ENCODE measurements at regions not wholly inside any gene's neighbourhood (a gene's known extent, or its start where the extent isn't known, plus 50 kb on each side); places are given as distances from the start of the nearest gene placed in this dataset.

DNA sequence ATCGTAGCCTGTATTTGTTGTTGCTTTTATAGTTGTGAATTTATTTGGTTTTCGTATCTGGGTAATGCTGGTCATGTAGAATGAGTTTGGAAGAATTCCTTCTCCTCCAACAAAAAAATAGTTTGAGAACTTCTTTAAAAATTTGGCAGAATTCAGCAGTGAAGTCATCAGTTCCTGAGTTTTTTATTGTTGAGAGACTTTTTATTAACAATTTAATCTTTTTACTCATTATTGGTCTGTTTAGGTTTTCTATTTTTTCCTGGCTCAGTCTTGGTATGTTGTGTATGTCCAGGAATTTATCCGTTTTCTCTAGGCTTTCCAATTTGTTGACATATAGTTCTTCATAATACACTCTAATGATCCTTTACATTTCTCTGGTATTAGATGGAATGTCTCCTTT is 1613.3 kb upstream of the PIK3C3 start:
- no peaks in the 10 kb centered on the region for H3K9me3 ChIP-seq (ENCODE audit: insufficient read depth in 2 of 2, low read depth in 1 of 2, low read length in 1 of 2)
- no peak overlapping the region for H3K4ac ChIP-seq (replicated peaks; ENCODE audit: insufficient read length, low read depth, low read length)
- no peak overlapping the region for H3K4me3 ChIP-seq (ENCODE audit: extremely low read depth in 1 of 4, insufficient read depth in 2 of 4, low read depth in 3 of 4, low read length in 4 of 4)
- DNase-seq (ENCODE audit: low read depth in 1 of 2, low spot score in 2 of 2): no peak
- no peak overlapping the region for H2BK20ac ChIP-seq (ENCODE audit: low read length)
- H2AFZ ChIP-seq (ENCODE audit: low read length): no peak overlapping the region
- no peak overlapping the region for H4K8ac ChIP-seq (ENCODE audit: extremely low read depth, insufficient read depth, low read length)
- no peak overlapping the region for H3K14ac ChIP-seq (ENCODE audit: insufficient read length)
- H2AK5ac ChIP-seq (ENCODE audit: low read depth, low read length): no peak overlapping the region
- H3K18ac ChIP-seq (ENCODE audit: extremely low read depth, low read length): no peak overlapping the region
- H2BK120ac ChIP-seq (replicated peaks; ENCODE audit: low read depth, low read length): no peak overlapping the region
- FAIRE-seq: no peak
- 93% methylated on average over 3 of the region's 3 CpGs; no CpG with 5 or more reads in 1 of the 2 experiments for WGBS, 2 experiments (ENCODE audit: extremely low coverage in 1 of 2, insufficient coverage in 1 of 2, insufficient read length in 1 of 2, insufficient replicate concordance in 2 of 2, low coverage in 1 of 2, low lambda C conversion rate in 2 of 2, missing lambda C conversion rate in 1 of 2)
- H3K23ac ChIP-seq (ENCODE audit: insufficient read length): no peak overlapping the region
- H2BK15ac ChIP-seq (ENCODE audit: low read length): no peak overlapping the region
- H3K27me3 ChIP-seq (replicated peaks in 1 of 4; ENCODE audit: control insufficient read depth in 3 of 4, extremely low read depth in 1 of 4, insufficient read depth in 3 of 4, low read length in 3 of 4): no peaks in the 10 kb centered on the region
- no peak for TF ChIP-seq SP2 (IDR thresholded peaks at IDR 0.05; ENCODE audit: low read length)
- no peak for TF ChIP-seq PHF8 (conservative IDR thresholded peaks at IDR 0.05; ENCODE audit: low read depth, low read length)
- TF ChIP-seq SRF (IDR thresholded peaks at IDR 0.05; ENCODE audit: low read depth, low read length): no peak
- TF ChIP-seq EGR1 (IDR thresholded peaks at IDR 0.05; ENCODE audit: borderline replicate concordance, low read depth, low read length): no peak
- no peak for TF ChIP-seq TBP (IDR thresholded peaks at IDR 0.05; ENCODE audit: low read depth, low read length)
- TF ChIP-seq SP4 (IDR thresholded peaks at IDR 0.05; ENCODE audit: low read length): no peak
- no peak for TF ChIP-seq HDAC2 (IDR thresholded peaks at IDR 0.05; ENCODE audit: borderline replicate concordance in 1 of 2, low read depth in 2 of 2, low read length in 2 of 2)
- TF ChIP-seq, protein P1, sequence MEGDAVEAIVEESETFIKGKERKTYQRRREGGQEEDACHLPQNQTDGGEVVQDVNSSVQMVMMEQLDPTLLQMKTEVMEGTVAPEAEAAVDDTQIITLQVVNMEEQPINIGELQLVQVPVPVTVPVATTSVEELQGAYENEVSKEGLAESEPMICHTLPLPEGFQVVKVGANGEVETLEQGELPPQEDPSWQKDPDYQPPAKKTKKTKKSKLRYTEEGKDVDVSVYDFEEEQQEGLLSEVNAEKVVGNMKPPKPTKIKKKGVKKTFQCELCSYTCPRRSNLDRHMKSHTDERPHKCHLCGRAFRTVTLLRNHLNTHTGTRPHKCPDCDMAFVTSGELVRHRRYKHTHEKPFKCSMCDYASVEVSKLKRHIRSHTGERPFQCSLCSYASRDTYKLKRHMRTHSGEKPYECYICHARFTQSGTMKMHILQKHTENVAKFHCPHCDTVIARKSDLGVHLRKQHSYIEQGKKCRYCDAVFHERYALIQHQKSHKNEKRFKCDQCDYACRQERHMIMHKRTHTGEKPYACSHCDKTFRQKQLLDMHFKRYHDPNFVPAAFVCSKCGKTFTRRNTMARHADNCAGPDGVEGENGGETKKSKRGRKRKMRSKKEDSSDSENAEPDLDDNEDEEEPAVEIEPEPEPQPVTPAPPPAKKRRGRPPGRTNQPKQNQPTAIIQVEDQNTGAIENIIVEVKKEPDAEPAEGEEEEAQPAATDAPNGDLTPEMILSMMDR (IDR thresholded peaks at IDR 0.05; ENCODE audit: control extremely low read depth in 1 of 3, insufficient read depth in 1 of 3, low read depth in 1 of 3, low read length in 3 of 3): no peak
- no peak overlapping the region for H3K4me2 ChIP-seq (ENCODE audit: insufficient read depth in 1 of 2, low read depth in 2 of 2, low read length in 2 of 2)
- no peaks in the 10 kb centered on the region for H3K79me1 ChIP-seq (ENCODE audit: low read depth, low read length)
- H3K23me2 ChIP-seq (ENCODE audit: low read depth, low read length): no peaks in the 10 kb centered on the region; the same call in 1 of the 2 replicates
- H2BK12ac ChIP-seq (ENCODE audit: low read depth, low read length): no peak overlapping the region
- H3K9ac ChIP-seq (replicated peaks in 1 of 4; ENCODE audit: extremely low read depth in 1 of 4, low read depth in 3 of 4, low read length in 3 of 4): no peak overlapping the region
- H3K79me2 ChIP-seq (ENCODE audit: control insufficient read depth in 1 of 2, insufficient read depth in 2 of 2, low read length in 2 of 2): no peaks in the 10 kb centered on the region
- H4K5ac ChIP-seq (ENCODE audit: insufficient read length, low read depth, low read length): no peak overlapping the region
- H3K36me3 ChIP-seq (ENCODE audit: control insufficient read depth in 2 of 4, insufficient read depth in 4 of 4, low read length in 3 of 4): no peaks in the 10 kb centered on the region
- POLR2A ChIA-PET (ENCODE audit: partially characterized antibody): no interaction called here
- no peak overlapping the region for H3K27ac ChIP-seq (ENCODE audit: low read depth, low read length)
- H3K56ac ChIP-seq (replicated peaks; ENCODE audit: insufficient read length, low read depth, low read length): no peak overlapping the region
- no peaks in the 10 kb centered on the region for H4K20me1 ChIP-seq (replicated peaks in 1 of 2; ENCODE audit: control insufficient read depth in 1 of 2, insufficient read depth in 2 of 2, low read length in 2 of 2)
- CTCF ChIA-PET (ENCODE audit: partially characterized antibody): no interaction called here
- no peaks in the 10 kb centered on the region for H3K4me1 ChIP-seq (replicated peaks in 1 of 4; ENCODE audit: control insufficient read depth in 3 of 4, insufficient read depth in 4 of 4, low read length in 3 of 4)
- no peak overlapping the region for H4K91ac ChIP-seq (replicated peaks; ENCODE audit: insufficient read length, low read length)
- no peak overlapping the region for H2BK5ac ChIP-seq (ENCODE audit: low read depth, low read length)

Data from H1 (cell line).